Testis (tissue), 2 donors: ENCODE measurements at regions not wholly inside any gene's neighbourhood (a gene's known extent, or its start where the extent isn't known, plus 50 kb on each side); places are given as distances from the start of the nearest gene placed in this dataset.

Source experiments
- CTCF ChIP-seq, 3 experiments: fragments of 450-650 bp in 2 of 3; fragments of 200-600 bp in 1 of 3; sonication (generic) in 1 of 3; IDR thresholded peaks; one replicate each; pipeline ENCODE4 v1.5.1; 2016 to 2019; ENCODE audit warnings: antibody characterized with exemption in 3 of 3, mild to moderate bottlenecking in 2 of 3, moderate library complexity in 1 of 3
- POLR2A ChIP-seq: fragments of 450-650 bp; IDR thresholded peaks from one replicate; pipeline ENCODE4 v1.6.1; 2017; ENCODE audit warnings: antibody characterized with exemption, mild to moderate bottlenecking, moderate library complexity

- TF ChIP-seq CTCF (IDR thresholded peaks at IDR 0.05) (no peak), POLR2A (no peak)
These were observed 218.4 kb downstream of the STIM2 start for GRCh38 chr4:27078934-27079455.
